ENCODE measurements at regions not wholly inside any gene's neighbourhood (a gene's known extent, or its start where the extent isn't known, plus 50 kb on each side); places are given as distances from the start of the nearest gene placed in this dataset.

DNA sequence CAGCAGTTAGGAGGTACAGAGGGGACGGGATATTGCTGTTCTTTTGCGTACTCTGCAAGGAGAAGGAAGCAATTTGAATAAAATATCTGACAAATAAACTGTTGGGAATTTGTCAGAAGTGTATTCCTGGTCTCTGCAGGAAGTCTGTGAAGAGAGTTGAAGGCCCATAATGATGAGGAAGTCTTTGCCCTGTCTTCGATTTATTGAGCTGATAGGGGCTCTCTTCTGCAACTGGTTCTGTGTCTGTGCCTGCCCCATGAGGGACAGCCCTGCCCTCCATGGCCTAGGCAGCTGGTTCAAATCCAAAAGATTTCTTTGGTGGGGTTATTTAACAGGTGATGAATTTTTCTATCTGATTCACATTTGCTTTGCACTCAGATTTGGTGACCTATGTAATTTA lies 339.7 kb upstream of the EDNRB start:
- no peak overlapping the region for H3K27ac ChIP-seq (ENCODE audit: low read length)
- no peak for DNase-seq
- no peaks in the 10 kb centered on the region for H3K36me3 ChIP-seq (replicated peaks; ENCODE audit: insufficient read depth, low read length)
- no peaks in the 10 kb centered on the region for H3K9me2 ChIP-seq (replicated peaks; ENCODE audit: insufficient read depth, low read length)
- no peaks in the 10 kb centered on the region for H3K27me3 ChIP-seq (replicated peaks; ENCODE audit: insufficient read depth, low read length)
- H3K9ac ChIP-seq (ENCODE audit: low read length), result no peak overlapping the region
- TF ChIP-seq, protein P1, sequence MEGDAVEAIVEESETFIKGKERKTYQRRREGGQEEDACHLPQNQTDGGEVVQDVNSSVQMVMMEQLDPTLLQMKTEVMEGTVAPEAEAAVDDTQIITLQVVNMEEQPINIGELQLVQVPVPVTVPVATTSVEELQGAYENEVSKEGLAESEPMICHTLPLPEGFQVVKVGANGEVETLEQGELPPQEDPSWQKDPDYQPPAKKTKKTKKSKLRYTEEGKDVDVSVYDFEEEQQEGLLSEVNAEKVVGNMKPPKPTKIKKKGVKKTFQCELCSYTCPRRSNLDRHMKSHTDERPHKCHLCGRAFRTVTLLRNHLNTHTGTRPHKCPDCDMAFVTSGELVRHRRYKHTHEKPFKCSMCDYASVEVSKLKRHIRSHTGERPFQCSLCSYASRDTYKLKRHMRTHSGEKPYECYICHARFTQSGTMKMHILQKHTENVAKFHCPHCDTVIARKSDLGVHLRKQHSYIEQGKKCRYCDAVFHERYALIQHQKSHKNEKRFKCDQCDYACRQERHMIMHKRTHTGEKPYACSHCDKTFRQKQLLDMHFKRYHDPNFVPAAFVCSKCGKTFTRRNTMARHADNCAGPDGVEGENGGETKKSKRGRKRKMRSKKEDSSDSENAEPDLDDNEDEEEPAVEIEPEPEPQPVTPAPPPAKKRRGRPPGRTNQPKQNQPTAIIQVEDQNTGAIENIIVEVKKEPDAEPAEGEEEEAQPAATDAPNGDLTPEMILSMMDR (IDR thresholded peaks at IDR 0.05; ENCODE audit: low read length), result no peak
- TF ChIP-seq EZH2 (optimal IDR thresholded peaks at IDR 0.05; ENCODE audit: low read depth, low read length) (no peak), EZH2phosphoT487 (IDR thresholded peaks at IDR 0.05; ENCODE audit: low read length) (no peak)
- H3K79me2 ChIP-seq (ENCODE audit: low read length), result no peaks in the 10 kb centered on the region
- no peak overlapping the region for H3K4me3 ChIP-seq (ENCODE audit: low read length)
- no peaks in the 10 kb centered on the region; the same call in 1 of the 2 replicates for H3K4me1 ChIP-seq (ENCODE audit: low read length)
- H3K4me2 ChIP-seq (ENCODE audit: low read depth, low read length), result no peak overlapping the region
- no peak overlapping the region for H2AFZ ChIP-seq (ENCODE audit: low read length)
- H4K20me1 ChIP-seq (ENCODE audit: insufficient read depth, low read length), result no peaks in the 10 kb centered on the region
- no peaks in the 10 kb centered on the region for H3K9me3 ChIP-seq (replicated peaks; ENCODE audit: insufficient read depth, low read length)
- no peaks in the 10 kb centered on the region for H3F3A ChIP-seq (ENCODE audit: insufficient read depth, low read length)

DNA sequence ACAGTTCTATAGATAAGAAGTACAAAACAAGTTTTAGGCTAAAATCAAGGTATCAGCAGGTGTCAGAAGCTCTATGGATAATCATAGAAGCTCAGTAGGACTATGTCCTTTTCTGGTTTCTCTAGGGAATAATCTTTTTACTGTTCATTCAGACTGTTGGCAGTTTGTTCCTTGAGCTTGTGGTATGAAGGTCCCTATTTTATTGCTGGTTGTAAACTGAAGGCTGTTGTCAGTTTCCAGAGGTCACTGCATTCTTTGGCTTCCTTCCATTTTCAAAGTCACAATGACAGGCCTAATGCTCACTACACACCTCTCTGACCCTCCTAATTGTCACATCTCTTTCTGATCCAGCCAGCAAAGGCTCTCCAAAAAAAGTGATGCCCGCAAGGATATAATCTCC lies 337.9 kb upstream of the EDNRB start:
- H4K20me1 ChIP-seq (ENCODE audit: insufficient read depth, low read length), result no peaks in the 10 kb centered on the region
- H3K4me2 ChIP-seq (ENCODE audit: low read depth, low read length), result no peak overlapping the region
- H3K27ac ChIP-seq (ENCODE audit: low read length), result no peak overlapping the region
- no peaks in the 10 kb centered on the region for H3K79me2 ChIP-seq (ENCODE audit: low read length)
- H3K27me3 ChIP-seq (replicated peaks; ENCODE audit: insufficient read depth, low read length), result no peaks in the 10 kb centered on the region
- TF ChIP-seq EZH2 (optimal IDR thresholded peaks at IDR 0.05; ENCODE audit: low read depth, low read length), result no peak
- TF ChIP-seq, protein P1 (IDR thresholded peaks at IDR 0.05; ENCODE audit: low read length), result no peak
- no peak for TF ChIP-seq EZH2phosphoT487 (IDR thresholded peaks at IDR 0.05; ENCODE audit: low read length)
- H3K9me3 ChIP-seq (replicated peaks; ENCODE audit: insufficient read depth, low read length), result no peaks in the 10 kb centered on the region
- H3F3A ChIP-seq (ENCODE audit: insufficient read depth, low read length), result no peaks in the 10 kb centered on the region
- no peak overlapping the region for H3K9ac ChIP-seq (ENCODE audit: low read length)
- H3K4me1 ChIP-seq (ENCODE audit: low read length), result no peaks in the 10 kb centered on the region
- no peaks in the 10 kb centered on the region for H3K36me3 ChIP-seq (replicated peaks; ENCODE audit: insufficient read depth, low read length)
- H3K9me2 ChIP-seq (replicated peaks; ENCODE audit: insufficient read depth, low read length), result no peaks in the 10 kb centered on the region
- H2AFZ ChIP-seq (ENCODE audit: low read length), result no peak overlapping the region
- DNase-seq, result no peak
- no peak overlapping the region for H3K4me3 ChIP-seq (ENCODE audit: low read length)

DNA sequence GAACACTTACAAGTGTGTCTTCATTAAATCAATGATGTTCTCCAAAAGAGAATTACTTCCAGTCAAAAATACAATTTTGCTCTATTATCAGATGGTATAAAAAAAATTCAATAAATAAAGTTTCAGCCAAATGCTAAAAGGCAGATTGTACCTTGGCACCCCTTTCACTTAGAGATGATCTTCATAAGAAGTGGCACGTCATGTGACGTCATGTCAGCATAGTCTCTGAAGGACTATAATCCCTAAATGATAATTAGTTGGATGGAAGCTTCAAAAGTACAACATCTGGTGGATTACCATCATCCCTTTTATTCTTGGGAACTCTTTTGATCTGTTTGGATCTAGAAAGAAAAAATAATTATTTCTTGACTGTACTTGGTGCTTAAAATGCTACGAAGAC lies 335.5 kb upstream of the EDNRB start:
- H2AFZ ChIP-seq (ENCODE audit: low read length), result no peak overlapping the region
- H3K9me2 ChIP-seq (replicated peaks; ENCODE audit: insufficient read depth, low read length), result no peaks in the 10 kb centered on the region
- H3K27ac ChIP-seq (ENCODE audit: low read length), result no peak overlapping the region
- H3K36me3 ChIP-seq (replicated peaks; ENCODE audit: insufficient read depth, low read length), result no peaks in the 10 kb centered on the region
- no peak for DNase-seq
- no peaks in the 10 kb centered on the region for H3F3A ChIP-seq (ENCODE audit: insufficient read depth, low read length)
- no peaks in the 10 kb centered on the region for H4K20me1 ChIP-seq (ENCODE audit: insufficient read depth, low read length)
- TF ChIP-seq, protein P1 (IDR thresholded peaks at IDR 0.05; ENCODE audit: low read length), result no peak
- TF ChIP-seq EZH2phosphoT487 (IDR thresholded peaks at IDR 0.05; ENCODE audit: low read length), result no peak
- no peaks in the 10 kb centered on the region for H3K27me3 ChIP-seq (replicated peaks; ENCODE audit: insufficient read depth, low read length)
- no peak overlapping the region for H3K4me3 ChIP-seq (ENCODE audit: low read length)
- no peaks in the 10 kb centered on the region for H3K79me2 ChIP-seq (ENCODE audit: low read length)
- no peaks in the 10 kb centered on the region for H3K9me3 ChIP-seq (replicated peaks; ENCODE audit: insufficient read depth, low read length)
- H3K9ac ChIP-seq (ENCODE audit: low read length), result no peak overlapping the region
- no peak overlapping the region for H3K4me2 ChIP-seq (ENCODE audit: low read depth, low read length)
- H3K4me1 ChIP-seq (ENCODE audit: low read length), result no peaks in the 10 kb centered on the region

Measured in MM.1S (cell line).